HG03025 (cell line): ENCODE measurements at regions not wholly inside any gene's neighbourhood (a gene's known extent, or its start where the extent isn't known, plus 50 kb on each side); places are given as distances from the start of the nearest gene placed in this dataset.

Experiments
- ATAC-seq: cut with Tn5 transposase; IDR thresholded peaks from one replicate; pipeline ENCODE4 v1.9.1; 2021; ENCODE audit warnings: mild to moderate bottlenecking, moderate library complexity; ENCODE audit not compliant: unreplicated experiment, low FRiP score

- ATAC-seq, result no peak
Observed at GRCh38 chrX:39840581-39841093, 257.1 kb downstream of the BCOR start.

- no peak for ATAC-seq
Observed at GRCh38 chrX:39841604-39842003, 256.2 kb downstream of the BCOR start.

GRCh38 chrX:39842281-39842973 is 255.3 kb downstream of the BCOR start:
- no peak for ATAC-seq

GRCh38 chrX:39843318-39843717 is 254.4 kb downstream of the BCOR start:
- no peak for ATAC-seq

GRCh38 chrX:39845233-39845632 is 252.5 kb downstream of the BCOR start:
- no peak for ATAC-seq

DNA sequence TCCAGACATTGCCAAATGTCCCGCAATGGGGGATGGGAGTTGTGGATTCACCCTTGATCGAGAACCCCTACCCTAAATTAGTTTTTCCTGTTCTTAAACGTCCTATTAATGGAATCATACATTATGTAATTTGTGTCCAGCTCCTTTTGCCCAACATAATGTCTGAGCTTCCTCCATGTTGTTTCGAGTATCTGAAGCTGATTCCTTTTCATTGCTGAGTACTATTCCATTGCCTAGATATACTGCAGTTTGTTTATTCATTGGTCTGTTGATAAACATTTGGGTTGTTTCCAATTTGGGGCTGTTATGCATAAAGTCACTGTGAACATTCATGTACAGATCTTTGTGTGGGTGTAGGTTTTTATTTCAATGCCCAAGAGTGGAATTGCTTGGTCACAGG is 251.3 kb downstream of the BCOR start:
- ATAC-seq, result no peak

GRCh38 chrX:39848243-39848642 is 249.5 kb downstream of the BCOR start:
- ATAC-seq, result no peak

- ATAC-seq, result no peak
Observed at GRCh38 chrX:39848900-39849299, 248.9 kb downstream of the BCOR start.

DNA sequence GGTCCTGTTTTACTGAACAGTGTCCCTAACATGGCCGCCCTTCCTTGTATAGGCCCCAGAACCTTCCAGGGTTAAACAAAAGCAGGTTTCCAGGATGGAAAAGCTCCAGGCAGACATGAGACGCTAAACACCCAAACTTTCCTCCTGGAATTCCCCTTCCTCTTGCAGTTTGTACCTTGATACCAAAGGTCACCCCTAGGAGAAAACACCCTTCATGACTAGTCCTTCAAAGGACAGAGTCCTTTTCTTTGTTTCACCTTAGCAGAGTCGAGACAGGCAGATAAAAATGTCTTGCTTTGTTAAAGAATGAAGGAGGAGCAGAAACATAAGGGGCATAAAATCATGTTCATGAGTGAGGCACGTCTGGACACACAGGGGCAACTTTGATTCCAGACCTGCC is 247.5 kb downstream of the BCOR start:
- ATAC-seq, result no peak

DNA sequence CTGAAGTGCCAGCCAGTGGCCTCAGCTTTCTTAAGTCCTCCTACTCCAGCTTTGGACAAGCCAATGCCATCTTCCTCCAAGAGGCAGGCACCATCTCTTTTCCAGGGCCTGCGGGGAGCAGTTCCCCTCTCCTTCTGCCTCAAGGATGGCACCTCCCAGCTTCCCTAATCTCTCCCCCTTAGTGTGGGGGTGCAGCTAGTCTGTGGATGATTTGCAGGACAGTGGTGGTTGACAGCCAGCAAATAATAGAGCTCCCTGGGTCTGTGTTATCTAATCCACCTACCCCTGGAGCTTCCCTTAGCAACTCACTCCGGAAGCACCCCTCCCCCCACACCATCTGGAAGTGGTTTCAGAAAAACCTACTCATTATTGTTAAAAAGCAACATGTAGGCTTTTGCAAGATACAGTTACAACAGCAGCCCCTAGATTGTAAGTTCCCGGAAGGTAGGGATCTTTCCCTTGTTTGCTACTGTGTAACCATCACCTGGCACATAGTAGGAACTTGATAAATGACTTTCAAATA is 247.1 kb downstream of the BCOR start:
- ATAC-seq, result no peak

- no peak for ATAC-seq
Observed at GRCh38 chrX:39851745-39852455, 245.9 kb downstream of the BCOR start.

DNA sequence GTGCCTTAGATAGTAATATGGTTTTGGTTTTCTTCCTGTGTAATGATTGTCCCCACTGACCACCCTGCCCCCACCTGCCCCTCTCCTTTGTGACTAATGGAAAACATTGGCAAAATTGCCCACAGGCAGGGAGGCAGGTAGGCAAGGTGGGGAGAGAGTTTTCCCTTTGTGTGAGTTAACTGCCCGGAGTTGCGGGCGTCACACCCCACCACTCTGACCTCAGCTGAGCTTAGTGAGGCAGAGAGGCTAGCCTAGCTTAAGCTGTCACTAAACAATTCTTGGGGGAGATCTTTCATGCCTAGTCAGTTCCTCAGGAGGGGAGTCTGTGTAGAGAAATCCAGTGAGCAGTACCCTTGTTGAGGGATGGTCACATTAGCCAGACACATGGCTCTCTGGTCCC is 245.3 kb downstream of the BCOR start:
- ATAC-seq, result no peak

- ATAC-seq, result no peak
Observed at GRCh38 chrX:39853417-39854030, 244.2 kb downstream of the BCOR start.

DNA sequence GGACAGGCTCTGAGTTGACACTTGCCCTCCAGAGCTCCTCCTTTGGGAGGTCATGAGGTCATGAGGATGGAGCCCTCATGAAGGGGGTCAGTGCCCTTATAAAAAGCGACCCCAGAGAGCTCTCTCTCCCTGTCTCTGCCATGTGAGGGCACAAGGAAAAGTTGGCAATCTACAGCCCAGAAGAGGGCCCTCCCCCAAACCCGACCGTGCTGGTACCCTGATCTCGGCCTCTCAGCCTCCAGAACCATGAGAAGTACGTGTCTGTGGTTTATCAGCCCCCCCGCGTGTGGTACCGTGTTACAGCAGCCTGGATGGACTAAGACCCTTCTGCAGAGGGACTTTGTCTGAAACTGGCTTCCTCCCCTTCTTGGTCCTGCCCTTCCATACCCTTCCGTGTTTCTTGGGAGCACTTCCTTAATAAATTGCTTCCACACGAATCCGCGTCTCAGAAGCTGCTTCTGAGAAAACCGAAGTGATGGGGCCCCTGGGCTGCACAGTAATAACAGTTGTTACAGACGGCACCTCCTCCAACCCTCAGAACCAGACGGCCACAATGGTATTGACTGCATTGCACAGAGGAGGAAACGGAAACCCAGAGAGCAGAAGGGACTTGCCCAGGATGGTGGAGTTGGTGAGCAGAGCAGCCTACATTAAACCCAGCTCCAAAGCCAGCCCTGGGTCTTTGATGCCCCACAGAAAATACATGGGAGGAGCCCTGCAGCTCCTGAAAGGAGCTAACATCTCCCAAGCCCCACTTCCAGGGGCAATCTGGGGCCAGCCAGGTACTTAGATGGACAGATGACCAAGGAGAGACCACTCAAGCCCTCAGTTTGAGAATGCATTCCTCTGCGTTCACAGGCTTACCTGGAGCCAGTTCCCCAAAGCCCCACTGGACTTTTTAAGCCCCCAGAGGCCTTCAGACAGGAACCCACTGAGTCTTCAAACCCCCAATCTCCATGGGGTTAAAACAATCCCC is 242.7 kb downstream of the BCOR start:
- ATAC-seq, result peak; percentile 71

DNA sequence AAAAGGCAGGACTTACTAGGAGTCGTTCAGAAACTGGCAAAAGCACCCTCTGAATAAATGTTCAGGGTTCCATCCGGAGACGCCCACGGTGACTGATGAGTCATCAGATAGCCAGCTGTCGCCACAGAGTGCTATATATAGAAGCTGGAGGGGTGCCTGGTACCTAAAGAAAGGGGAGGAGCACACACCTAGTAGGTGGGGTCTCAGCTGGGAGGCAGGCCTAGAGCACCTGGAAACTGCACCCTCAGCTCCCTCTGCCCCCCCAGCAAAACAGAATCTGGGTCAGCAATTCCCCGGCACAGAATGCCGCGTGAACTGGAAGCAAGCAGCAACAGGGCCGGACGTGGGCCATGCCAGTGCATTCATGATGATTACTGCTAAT is 242.0 kb downstream of the BCOR start:
- ATAC-seq, result peak; percentile 55

DNA sequence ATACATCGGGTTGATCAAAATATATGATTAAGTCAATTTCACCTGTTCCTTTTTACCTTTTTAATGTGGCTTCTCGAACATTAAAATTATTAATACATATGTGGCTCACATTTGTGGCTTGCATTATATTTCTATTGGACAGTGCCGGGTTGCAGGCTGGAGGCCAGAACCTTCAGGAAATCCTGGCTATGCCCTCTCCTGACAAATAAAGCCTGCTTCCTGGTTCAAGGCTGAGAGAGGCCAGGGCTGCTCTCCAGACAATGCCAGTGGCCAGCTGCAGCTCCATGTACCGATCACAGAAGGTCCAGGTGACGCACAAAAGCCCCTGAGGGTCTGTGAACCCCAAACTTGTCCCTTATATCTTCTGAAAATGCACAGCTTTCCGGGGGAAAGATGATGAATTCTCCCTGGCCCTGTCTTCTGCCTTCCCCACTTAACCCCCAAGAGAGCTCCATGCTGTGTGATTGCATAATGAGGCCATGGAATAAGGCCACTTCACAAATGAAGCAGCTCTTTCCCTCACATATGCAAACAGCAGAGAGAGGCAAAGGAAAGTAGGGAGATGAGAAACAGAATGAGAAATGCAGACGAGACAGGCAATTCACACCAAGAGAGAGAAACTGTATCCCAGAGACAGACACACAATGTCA is 241.2 kb downstream of the BCOR start:
- ATAC-seq, result no peak

GRCh38 chrX:39857780-39858179 is 240.0 kb downstream of the BCOR start:
- no peak for ATAC-seq

DNA sequence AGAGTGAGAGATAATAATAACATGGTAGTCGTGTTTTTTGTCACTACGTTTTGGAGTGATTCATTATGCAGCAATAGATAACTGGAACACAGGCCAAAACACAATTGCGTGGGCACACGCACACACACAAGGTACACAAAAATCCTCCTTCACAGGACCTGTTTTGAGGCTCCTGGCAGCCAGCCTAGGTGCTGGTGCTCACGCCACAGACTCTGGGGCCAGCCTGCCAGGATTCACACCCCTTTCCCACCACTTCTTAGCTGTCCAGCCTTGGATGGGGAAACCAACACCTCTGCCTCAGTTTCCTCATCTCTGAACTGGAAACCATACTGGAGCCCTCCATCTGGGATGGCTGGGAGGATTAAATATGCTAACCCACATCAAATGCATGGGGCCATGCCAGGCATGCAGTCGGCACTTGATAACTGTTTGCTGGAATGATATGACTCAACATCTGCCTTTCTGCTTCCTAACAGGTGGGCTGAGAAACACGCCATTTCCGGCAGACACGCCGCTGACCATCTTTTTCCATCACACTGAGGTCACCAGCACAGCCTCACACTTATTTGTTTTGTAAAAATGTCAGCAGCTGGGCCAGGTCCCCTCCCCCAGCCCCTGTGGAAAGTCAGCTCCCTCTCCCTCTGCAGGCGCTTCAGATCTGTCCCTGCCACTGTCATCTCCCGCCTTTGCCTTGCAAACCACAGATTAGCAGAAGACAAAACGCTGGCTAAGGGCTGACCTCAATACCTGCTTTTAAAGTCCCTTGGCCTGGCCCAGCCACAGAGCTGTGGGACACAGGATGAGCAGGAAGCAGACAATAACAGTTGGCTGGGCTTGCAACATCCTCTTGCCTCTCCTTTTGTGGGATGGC is 237.5 kb downstream of the BCOR start:
- ATAC-seq, result peak; percentile 43

- ATAC-seq, result no peak
Observed at GRCh38 chrX:39862963-39863362, 234.8 kb downstream of the BCOR start.
